CD4-positive, alpha-beta T cell treated with Interleukin-17A for 4 hours (primary cell): ENCODE measurements at regions not wholly inside any gene's neighbourhood (a gene's known extent, or its start where the extent isn't known, plus 50 kb on each side); places are given as distances from the start of the nearest gene placed in this dataset.
"Not testable (repeated sequence)": the region's sequence is repeated elsewhere in the genome, so short reads cannot be mapped to it uniquely, and the experiment has no call there.

Experiments
- DNase-seq: peaks from one replicate; pipeline ENCODE4 v3.0.0-alpha.2; 2020; ENCODE audit warnings: mixed read lengths

DNA sequence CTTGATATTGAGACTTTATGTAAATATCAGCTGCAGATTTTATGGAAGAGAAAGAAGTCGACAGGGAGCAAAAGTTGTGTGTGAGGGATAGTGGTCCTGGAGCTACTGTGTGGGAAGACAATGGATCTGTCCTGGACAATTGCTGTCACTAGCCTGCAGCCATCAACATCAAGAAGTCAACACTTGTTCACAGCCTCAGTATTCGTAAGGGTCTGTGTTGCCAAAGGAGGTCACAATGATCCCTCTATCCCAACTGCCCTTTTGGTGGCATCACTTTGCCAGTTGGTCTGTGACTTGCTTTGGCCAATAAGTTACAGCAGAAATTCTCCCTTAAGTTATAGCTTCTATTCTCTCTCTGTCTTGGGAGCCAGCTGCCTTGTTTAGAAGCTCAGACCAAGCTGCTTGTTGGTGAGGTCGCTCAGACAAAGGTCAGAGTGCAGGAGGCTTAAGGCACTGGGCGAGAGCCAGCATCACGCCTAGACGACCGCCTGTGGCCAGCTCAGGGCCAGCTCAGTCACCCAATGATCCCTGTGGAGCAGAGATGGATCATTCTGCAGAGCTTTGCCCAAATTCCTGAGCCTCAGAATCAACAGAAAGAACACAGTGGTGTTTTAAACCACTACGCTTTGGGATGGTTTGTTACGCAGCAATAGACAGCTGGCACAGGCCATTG lies 134.9 kb downstream of the RHOU start:
- no peak for DNase-seq

DNA sequence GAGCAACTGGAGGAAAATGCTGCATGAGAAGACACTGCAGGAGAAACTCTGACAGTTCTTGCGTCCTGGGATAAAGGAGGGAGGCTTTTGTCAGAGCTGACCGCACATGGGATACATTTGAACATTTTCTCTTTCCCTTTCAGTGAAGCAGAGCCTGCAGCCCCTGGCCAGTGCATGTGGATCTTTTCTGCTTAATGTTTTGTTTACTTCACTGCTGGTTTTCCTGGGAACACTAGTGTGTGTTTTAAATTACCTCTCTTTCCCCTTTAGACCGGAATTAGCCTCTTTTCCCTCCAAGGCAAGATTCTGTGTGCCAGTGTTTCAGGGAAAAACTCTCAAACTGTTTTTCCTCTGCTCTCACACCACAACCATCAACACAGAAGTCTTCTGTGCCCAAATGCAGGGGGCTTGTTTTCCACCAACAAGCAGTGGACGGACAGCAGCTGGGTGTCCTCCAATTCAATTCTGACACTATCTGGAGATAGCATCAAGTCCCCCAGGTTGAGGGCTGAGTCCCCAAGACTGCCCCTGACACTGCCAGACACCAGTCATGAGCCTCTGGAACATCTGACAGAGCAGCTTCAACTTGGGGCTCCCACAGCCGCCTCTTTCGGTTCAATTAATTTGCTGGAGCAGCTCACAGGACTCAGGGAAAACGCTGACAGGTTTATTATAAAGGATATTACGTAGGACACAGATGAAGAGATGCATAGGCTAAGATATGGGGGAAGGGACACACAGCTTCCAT lies 136.2 kb downstream of the RHOU start:
- DNase-seq = no peak

DNA sequence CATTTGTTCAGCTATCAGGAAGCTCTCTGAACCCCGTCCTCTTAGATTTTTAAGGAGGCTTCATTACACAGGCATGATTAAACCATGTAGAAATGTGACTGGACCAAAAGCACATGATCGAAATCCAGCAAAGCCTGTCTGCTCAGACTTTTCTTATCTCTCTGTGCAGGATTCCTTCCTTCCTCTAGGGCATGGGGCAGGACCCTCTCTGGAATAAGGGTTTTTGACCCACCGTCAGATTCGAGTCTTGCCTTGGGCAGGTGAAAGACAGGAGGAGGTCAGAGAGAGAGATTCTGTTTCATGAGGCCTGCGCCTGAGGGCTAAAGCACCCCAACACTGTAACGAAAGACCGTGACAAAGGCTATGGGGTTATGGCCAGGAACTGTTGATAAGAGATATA lies 136.8 kb downstream of the RHOU start:
- DNase-seq = no peak

DNA sequence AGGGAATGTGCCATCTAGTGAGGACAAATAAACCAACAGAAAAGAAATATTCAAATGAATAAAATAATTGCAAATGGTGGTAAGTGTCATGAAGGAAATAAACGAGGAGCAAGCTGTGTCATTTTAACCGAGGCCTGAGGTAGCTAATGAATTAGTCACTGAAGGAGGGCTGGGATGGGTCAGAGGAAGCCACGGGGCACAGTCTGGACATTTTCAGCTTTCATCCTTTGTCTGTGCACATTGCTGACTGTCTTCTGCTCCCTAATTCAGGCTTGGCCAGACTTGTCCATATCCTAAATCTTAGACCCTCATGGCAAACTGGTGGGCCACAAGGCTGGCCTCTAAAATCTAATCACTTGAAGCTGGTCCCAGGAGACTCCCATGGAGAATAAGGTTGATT lies 138.4 kb downstream of the RHOU start:
- DNase-seq = no peak

DNA sequence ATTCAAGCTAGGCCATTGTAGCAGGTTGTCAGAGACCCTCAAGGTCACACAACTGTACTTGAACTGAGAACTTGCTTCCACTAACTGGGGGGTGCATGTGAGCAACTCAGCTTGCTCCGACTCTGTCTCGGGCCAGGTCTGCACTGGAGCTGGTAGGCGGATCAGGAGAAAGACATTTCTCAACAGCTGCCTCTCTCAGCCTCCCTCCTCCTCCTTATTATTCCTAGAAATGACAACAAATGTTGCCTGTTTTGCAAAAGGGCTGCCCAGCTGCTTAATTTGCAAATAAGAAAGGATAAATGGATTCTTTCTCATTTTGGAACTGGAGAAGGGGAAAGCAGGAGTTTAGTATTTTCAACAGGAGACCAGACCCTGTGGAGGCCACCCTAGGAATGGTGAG lies 140.5 kb downstream of the RHOU start:
- DNase-seq = no peak

DNA sequence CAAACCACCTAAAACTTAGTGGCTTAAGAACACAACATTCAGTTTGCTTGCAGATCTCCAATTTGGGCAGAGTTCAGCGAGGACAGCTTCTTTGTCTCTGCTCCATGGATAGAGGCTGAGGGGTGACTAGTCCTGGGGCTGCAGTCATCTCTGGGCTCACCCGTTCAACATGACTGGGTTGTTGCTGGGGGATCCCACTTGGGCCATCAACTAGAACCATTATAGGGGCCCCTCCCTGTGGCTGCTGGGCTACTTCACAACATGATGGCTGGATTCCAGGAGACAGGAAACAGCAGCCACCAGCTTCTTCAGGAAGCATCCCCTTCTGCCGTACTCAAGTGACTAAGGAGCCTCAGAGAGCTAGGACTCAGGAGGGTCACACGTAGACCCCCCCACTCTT lies 140.9 kb downstream of the RHOU start:
- DNase-seq = no peak

DNA sequence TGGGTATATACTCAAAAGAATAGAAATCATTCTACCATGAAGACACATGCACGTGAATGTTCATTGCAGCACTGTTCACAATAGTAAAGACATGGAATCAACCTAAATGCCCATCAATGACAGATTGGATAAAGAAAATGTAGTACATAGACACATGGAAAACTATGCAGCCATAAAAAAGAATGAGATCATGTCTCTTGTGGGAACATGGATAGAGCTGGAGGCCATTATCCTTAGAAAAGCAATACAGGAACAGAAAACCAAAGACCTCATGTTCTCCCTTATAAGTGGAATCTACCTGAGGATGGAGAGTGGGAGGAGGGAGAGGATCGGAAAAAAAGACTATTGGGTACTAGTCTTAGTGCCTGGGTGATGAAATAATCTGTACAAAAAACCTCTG lies 143.9 kb downstream of the RHOU start:
- DNase-seq = no peak

DNA sequence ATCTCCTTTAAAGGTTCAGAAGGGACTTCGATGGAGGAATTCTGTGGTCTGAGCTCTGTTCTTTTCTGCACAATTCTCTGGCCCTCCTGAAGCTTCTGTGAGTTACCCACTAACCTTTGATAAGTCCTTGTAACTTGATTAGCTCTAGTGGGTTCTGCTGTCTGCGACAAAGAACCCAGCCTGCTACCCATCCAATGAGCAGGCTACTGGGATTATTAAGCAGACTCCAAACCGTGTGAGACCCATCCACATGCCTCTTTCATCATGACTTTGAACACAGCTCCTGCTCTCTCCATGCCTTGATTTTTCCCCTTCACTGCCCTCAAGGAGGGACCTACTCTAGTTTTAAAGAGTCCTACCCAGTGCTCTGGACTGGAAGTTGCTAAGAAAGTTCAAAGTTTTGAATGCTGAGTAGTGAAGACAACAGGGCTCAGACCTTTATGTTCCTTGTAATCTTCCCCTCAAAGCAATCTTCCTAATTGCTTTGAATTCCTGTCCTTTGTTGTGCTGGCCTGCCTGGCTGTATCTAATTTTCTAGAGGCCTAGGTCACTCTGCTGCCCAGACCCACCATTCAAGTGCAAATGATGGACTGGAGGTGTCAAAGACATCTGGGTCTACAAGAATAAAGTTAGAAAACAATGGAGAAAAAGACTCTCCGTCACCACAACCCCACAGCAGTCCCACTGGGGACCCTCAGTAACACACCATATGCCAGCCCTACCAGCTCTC lies 146.9 kb downstream of the RHOU start:
- no peak for DNase-seq

DNA sequence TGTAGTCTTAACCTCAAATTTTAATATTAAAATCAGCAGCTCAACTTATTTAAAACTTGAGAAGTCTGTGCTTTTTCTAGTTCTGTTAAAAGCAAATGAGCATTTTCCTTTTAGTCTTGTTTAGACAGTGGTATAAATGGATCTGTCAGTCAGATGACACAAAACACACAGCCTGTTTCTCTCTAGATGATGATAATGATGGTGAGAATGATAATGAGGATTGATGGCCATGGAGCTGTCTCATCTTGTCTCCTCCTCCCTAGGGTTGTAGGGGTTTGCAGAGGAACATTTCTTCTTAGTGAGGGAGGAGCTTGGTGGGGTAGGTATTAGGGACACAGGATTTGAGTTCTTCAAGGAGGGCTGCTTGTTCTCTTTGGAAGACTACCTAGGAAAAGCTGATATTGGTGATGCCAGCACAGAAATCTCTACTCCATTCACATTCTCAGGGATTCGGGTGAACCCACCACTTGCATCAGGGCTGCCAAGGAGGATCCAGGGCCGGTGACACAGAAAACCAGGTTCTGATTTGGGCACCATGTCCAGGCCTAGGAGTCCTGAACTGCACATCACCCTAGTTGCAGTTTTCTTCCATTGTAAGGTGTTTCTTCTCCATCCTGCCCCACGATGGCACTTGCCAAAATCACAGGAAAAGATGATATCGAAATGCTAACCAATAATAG lies 147.6 kb downstream of the RHOU start:
- DNase-seq = no peak

DNA sequence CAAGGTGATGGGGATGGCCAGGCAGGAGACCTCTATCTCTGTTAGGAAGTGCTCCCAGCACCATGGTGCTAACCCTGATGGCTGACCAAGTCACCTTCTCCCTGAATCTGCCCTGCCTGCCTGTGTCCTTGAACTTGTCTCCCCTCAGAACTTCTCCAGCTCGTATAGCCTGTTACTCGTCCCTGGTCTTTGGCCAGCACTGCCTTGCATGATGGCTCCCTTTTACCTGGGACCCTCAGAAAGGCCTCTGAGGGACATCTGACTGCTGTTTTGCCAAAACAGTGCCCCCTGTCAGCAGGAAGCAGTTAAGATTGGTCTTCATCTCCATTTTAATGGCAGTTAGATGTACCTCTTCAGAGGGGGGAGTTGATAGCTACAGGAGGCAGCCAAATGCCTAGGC lies 148.3 kb downstream of the RHOU start:
- no peak for DNase-seq

DNA sequence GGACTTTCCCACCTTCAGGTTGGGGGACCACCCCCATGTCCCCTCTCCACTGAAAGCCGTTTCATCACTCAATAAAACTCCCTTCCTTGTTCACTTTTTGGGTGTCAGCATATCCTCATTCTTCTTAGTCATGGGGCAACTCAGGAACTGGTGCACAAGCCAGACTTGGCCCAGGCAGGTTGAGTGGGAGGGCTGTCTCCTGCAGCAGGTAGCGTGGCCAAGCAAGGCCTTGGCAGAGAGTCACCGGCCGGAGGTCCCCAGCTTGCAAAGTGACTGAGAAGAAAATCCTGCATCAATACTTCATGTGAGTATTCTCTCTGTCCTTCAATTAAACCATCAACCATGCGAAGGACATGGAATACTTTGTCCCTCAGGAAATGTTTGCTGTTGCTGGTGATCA lies 148.9 kb downstream of the RHOU start:
- no peak for DNase-seq

DNA sequence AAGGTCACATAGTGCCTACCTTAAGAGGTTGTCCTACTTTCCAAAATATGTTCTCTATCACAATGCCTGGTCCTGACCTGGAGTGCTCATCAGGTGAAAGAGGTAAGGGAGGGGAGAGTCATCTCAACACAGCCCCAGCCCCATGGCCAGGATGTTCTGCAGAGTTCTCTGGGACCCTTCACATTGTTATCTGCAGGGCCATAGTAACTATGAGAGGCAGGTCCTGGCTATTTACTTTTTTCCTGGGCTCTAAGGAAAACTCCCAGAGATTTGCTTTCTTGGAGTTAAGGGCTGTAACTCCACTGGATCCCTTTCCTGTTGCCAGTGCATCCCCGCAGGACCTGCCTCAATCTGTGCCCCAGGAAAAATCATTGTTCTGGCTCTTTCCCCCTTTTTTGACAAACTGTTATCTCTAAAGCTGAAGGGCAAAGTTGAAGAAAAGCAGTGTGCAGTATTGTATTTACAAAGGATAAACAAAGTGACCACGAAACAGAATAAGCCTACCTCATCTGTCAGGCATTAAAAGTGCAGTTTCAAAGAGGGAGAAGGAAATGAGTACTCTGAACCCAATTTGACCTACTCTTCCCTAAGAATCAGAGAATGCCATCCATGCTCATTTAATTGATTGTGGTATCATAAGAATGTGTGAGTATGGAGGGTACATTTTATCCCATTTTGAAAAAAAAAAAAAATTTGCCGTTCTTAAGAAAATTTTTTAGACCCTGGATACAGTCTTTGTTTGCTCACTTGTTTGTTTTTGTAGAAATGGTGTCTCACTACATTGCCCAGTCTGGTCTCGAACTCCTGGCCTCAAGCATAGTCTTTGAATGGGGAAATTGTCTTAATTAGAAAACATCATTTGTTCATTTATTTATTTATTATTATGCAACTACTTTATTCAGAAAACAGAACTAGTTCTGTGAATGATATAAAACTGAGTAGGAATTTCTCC lies 149.6 kb downstream of the RHOU start:
- DNase-seq = no peak

DNA sequence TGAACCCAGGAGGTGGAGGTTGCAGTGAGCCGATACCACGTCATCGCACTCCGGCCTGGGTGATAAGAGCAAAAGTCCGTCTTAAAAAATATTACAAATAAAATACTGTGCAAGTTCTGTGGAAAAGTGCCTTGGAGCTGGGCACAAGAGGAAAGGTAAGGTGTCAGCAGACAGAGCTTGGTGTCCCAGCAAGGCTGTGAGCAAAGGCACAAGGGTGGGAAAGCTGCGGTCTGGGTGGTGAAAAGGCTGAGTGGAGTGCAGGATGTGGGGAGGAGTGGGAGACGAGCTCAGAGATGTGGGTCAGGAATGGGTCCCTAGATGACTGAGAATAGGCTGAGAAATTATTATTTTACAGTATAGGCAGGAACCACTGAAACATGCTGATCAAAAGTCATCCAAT lies 150.6 kb downstream of the RHOU start:
- DNase-seq = no peak

DNA sequence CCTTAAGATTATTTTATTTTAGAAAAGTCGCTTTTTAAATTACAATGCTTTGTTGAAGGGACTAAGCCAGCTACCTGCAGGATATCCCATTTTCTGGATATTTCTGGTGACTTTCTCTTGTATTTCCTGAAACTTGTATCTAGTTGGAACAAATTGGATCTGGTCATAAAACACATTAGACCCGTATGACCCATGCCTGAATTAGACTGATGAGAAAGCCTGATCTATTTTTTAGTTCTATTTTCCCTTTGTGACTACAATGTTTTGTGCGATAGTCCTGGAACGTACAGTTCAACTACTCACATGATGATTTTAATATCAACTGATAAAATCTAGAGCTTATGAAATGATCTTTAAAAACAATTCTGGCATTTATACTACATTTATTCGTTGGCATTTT lies 151.8 kb downstream of the RHOU start:
- DNase-seq = no peak

DNA sequence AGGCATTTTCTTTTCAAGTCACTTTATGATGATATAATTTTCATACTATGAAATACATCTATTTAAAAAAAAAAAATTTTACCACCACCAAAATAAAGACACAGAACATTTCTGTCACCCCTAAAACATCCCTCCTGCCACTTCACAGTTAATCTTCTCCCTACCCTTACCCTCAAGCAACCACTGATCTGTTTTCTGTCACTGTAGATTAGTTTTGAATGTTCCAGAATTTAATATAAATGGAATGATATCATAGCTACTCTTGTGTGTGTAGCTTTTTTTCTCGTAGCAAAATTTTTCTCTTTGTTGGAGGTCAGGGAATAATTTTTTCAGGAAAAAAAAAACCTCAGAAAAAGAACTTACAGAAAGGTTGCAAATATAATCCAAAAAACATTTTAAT lies 152.7 kb downstream of the RHOU start:
- no peak for DNase-seq

DNA sequence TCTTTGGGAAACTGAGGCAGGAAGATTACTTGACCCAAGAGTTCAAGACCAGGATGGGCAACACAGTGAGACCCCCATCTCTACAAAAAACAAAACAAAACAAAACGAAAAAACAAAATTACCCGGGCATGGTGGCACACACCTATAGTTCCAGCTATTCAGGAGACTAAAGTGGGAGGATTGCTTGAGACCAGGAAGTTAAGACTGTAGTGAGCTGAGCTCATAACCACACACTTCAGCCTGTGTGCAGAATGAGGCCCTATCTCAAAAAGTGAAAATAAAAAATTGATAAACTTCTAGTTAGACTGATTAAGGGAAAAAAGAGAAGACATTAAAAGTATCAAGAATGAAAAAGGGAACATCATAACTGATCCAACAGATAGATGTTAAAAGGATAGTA lies 154.0 kb downstream of the RHOU start:
- DNase-seq = no peak

DNA sequence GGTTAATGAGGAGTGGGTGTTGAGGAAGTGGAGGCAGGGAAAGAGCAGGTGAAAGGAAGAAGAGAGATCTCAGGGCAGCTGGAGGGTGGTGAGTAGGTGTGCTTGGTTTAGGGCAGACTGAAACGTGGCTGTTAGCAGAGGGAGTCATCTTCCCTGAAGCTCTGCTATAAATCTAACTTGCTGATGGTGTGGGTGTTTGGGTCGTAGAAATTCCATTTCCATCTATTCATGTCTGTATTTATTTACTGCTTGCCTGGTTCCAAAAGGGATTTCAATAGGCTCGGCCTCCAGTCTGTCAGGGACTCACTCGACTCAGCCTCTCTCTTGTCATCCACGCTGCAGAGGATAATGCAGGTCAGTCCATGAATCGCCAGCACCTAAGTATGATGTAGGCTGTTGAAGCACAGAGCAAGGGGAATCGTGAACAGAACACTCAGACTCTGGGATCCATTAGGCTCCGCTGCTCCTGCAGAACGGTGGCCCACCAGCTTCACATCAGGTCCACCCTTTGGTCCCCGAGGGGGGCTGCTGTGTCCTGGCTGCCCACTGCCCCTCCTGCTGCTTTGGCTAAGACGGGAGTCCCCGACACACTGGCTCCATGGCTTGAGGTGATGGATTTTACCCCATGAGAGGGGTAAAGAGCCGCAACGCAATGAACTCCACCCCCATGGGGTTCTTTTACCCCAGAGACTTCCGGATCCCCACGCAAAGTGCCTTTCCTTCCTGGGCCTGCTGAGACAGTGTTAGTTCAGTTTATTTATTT lies 156.2 kb downstream of the RHOU start:
- no peak for DNase-seq

DNA sequence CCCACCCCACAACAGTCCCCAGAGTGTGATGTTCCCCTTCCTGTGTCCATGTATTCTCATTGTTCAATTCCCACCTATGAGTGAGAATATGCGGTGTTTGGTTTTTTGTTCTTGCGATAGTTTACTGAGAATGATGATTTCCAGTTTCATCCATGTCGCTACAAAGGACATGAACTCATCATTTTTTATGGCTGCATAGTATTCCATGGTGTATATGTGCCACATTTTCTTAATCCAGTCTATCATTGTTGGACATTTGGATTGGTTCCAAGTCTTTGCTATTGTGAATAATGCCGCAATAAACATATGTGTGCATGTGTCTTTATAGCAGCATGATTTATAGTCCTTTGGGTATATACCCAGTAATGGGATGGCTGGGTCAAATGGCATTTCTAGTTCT lies 156.9 kb downstream of the RHOU start:
- not testable (repeated sequence) for DNase-seq

DNA sequence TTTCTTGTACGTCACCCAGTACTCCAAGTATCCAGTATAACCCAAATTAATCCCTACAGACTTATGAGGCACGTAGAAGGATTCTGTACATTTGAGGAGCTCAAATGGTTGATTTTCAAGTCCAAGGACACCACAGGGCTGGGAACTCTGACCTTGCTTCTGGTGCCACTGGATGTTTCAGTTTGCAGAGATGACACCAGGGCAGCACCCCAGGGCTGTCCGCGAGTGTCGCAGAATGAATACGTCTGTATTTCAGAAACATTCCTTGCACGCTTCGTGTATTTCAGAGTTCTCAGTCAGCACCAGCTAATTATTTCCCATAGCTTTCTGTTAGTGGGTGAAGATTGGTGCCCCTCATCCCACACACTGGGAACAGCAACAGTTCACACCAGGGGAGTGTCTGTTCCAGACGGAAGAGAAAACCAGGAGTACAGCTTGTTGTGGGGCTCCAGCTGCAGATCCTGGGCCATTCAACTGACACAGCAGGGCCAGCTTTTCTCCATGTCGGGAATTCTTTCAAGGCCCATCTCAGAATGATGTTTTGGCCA lies 159.2 kb downstream of the RHOU start:
- no peak for DNase-seq

DNA sequence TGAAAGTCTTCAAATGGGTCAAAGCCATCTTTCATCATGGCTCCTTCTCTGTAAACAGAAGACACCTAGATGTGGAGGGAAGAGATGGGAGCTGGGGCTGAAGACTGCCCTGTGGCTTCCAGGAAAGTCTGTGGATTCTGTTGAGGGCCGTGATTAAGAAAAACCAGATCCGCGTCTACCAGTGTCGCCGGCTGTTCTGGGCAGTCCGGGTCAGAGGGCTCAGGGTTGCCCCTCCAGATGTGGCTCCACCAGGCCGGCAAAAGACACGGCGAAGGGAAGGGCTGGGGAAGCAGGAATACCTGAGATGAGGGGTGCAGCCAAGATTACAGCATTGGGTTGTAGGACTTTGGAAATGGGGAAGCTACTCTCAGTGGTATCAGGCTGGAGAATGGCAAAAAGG lies 162.6 kb downstream of the RHOU start:
- no peak for DNase-seq

DNA sequence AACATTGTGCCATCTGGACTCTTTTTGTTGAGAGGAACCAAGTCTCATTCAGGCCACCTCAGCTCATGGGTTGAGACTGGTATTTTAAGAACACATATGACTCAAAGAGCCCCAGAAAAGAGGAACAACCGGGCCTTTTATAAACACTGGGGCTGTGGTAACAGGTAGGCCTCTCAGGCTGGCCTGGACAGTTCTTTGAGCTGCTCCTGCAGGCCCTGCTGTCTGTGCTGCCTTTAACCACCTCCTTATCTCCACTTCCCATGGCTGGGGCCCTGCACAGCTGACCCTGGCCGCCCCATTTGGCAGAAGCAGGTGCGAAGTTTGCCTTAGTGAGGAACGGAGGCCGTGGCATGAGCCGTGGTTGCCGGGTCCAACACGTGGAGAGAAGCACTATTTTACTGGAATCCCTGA lies 163.3 kb downstream of the RHOU start:
- no peak for DNase-seq
